HL-60 (cell line): ENCODE measurements at regions not wholly inside any gene's neighbourhood (a gene's known extent, or its start where the extent isn't known, plus 50 kb on each side); places are given as distances from the start of the nearest gene placed in this dataset.

Experiments used
- DNase-seq, 2 experiments: peaks; one replicate each; pipeline ENCODE4 v3.0.0-alpha.2; 2010 to 2020; ENCODE audit warnings: low read depth in 1 of 2, low spot score in 1 of 2
- H3K27ac ChIP-seq: fragments of 250-450 bp; sonication (Bioruptor Pico); replicated peaks from 2 replicates; pipeline ENCODE4 v1.5.1; 2020; ENCODE audit warnings: mild to moderate bottlenecking, moderate library complexity
- H3K27me3 ChIP-seq: fragments of 250-450 bp; sonication (Bioruptor Pico); 2 replicates; pipeline ENCODE4 v1.5.1; 2021; ENCODE audit warnings: mild to moderate bottlenecking, moderate library complexity; ENCODE audit not compliant: insufficient read depth, poor library complexity, severe bottlenecking
- H3K4me3 ChIP-seq: replicated peaks from 2 replicates; pipeline ENCODE4 v1.5.1; 2011; ENCODE audit warnings: mild to moderate bottlenecking, control low read depth, low read length; ENCODE audit not compliant: insufficient read depth
- CTCF ChIP-seq: IDR thresholded peaks from one replicate; pipeline ENCODE4 v1.5.1; 2011; ENCODE audit warnings: low read length, control low read depth, inconsistent platforms; ENCODE audit not compliant: insufficient read depth
- GABPA ChIP-seq: IDR thresholded peaks from 2 replicates; pipeline ENCODE4 v1.6.1; 2012; ENCODE audit warnings: low read depth
- POLR2AphosphoS5 ChIP-seq: IDR thresholded peaks from 2 replicates; pipeline ENCODE4 v1.6.1; 2012; ENCODE audit warnings: low read depth
- REST ChIP-seq: IDR thresholded peaks from 2 replicates; pipeline ENCODE4 v1.6.1; 2012; ENCODE audit warnings: low read depth; ENCODE audit not compliant: insufficient replicate concordance
- SPI1 ChIP-seq: IDR thresholded peaks from 2 replicates; pipeline ENCODE4 v1.6.1; 2012; ENCODE audit warnings: low read depth, mild to moderate bottlenecking, borderline replicate concordance

DNA sequence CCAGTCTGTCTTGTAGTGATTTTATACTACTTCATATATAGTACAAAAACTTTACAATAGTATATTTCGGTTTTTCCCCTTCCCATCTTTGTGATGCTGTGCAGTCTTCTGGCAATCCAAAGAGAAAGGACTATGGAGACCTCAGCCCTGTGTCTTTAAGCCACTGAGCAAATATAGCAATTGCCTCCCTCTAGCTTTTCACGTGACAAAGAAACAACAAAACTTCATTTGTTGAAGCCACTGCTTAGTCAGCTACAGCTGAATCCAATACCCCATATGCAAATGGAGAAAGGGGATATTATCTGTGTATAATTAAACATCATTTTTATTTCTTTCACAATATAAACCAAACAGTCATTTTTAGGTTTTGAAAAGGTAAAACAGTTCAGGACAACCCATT, 142.8 kb upstream of the STK32A start:
- H3K4me3 ChIP-seq, result no peak overlapping the region
- H3K27ac ChIP-seq, result no peak overlapping the region
- TF ChIP-seq CTCF (no peak), GABPA (no peak)
- no peaks in the 10 kb centered on the region for H3K27me3 ChIP-seq
- DNase-seq, result no peak

DNA sequence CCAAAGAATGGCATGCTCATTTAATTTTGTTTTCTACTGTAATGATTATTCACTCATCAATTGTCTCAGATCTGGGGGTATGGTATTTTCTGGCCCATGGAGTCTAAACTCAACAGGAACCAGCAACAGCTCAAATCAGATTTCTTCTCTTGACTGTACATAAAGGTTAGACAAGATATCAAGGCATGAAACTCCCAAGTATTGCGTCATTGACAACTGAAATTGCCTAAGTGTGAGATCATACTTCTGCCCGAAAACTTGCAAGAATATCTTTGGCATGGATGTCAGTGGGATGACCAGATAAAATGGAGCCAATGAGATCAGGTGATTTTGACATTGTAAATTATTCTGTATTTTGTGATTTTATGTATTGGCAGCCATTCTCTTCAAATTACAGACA, 141.7 kb upstream of the STK32A start:
- TF ChIP-seq SPI1, result no peak
- no peak for TF ChIP-seq GABPA
- Histone ChIP-seq H3K27ac (no peak overlapping the region), H3K27me3 (no peaks in the 10 kb centered on the region)

GRCh38 chr5:147095740-147096139, 139.1 kb upstream of the STK32A start:
- no peak for DNase-seq
- Histone ChIP-seq H3K4me3 (no peak overlapping the region), H3K27me3 (no peaks in the 10 kb centered on the region), H3K27ac (no peak overlapping the region)
- TF ChIP-seq REST (no peak), SPI1 (no peak), POLR2AphosphoS5 (no peak), GABPA (no peak)

More for the DNA sequence above, 141.7 kb upstream of the STK32A start:
- peak in 1 of 2 experiments; percentile 2 for DNase-seq
- H3K4me3 ChIP-seq, result no peak overlapping the region

DNA sequence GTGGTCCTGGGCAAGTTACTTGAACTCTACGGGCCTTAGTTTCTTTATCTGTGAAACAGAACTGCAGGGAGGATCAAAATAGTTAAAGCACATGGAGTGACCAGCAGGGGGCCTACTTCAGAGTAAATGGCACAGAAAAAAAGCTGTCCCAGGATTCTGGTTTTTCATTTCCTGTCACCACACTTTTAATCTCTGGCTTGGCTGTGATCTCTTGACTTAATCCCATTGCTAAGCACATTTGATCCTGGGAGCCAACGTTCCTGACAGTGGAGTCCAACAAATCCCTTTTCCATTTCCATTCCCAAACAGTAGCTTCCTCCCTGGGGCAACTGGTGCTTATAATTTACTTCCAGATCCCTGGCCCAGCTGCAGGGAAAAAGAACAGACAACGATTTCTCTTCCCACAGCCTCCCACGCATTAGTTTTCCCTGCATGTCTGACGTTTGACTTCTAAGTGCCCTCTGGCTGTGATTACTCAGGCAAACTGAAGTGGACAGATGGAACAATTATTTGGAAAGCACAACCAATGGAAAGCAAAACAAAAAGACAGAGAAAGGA, 136.5 kb upstream of the STK32A start:
- peak in 1 of 2 experiments; percentile 5 for DNase-seq
- H3K4me3 ChIP-seq, result no peak overlapping the region
- no peak overlapping the region for H3K27ac ChIP-seq
- H3K27me3 ChIP-seq, result no peaks in the 10 kb centered on the region
- TF ChIP-seq REST, result no peak
- TF ChIP-seq SPI1, result no peak

DNA sequence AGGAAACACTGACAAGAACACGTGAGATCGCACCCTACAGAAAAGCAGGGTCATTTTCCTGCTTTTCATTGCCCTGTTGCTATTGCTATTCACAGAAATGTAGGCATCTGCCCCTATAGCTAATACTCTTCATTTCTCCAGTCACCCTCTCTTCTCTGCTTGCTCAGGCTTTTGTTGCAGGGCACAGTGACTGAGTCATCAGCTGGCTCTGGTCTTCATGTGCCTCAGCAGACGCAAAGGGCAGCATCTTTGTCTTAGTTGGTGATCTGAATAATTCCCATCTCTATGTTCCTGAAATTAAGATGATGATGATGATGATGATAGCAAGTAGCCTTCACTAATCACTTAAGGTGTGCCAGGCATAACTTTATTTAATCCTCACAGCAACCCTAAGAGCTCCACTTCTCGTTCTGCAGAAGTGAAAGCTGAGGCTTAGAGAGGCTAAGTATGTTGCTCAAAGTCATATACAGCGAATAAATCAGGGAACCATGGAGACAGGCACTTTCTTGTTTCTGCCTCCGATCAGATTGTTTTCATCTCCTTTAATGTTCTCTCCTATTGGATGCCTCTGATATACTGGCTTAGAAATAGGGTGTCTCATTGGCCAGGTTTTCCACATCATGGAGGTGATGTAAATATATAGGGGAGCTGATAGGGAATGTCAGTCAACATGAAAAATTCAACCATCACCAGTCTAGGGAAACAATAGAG, 133.0 kb upstream of the STK32A start:
- Histone ChIP-seq H3K27me3 (no peaks in the 10 kb centered on the region), H3K27ac (no peak overlapping the region), H3K4me3 (no peak overlapping the region)
- DNase-seq, result no peak
- TF ChIP-seq REST (no peak), SPI1 (no peak), GABPA (no peak), POLR2AphosphoS5 (no peak), CTCF (no peak)
